A673 (cell line): ENCODE measurements at regions not wholly inside any gene's neighbourhood (a gene's known extent, or its start where the extent isn't known, plus 50 kb on each side); places are given as distances from the start of the nearest gene placed in this dataset.

Experiments
- BruUV-seq: library from RNA; stranded (reverse); fragments of 400-500 nt; replicated peaks from 2 replicates; lab custom pipeline; 2021; lab: Mats Ljungman, UMichigan
- CTCF ChIA-PET: fragments of 300-600 bp; sonication (Branson Sonifier 250); formaldehyde crosslinking; loops from one replicate; lab custom pipeline; 2022; ENCODE audit warnings: antibody characterized with exemption; lab: Charles Lee
- POLR2A ChIA-PET: fragments of 300-600 bp; sonication (Branson Sonifier 250); formaldehyde crosslinking; loops from one replicate; lab custom pipeline; 2022; ENCODE audit warnings: antibody characterized with exemption; ENCODE audit not compliant: low non-redundant PET; lab: Charles Lee
- DNase-seq: peaks from one replicate; pipeline ENCODE4 v3.0.0-alpha.2; 2015; ENCODE audit warnings: low spot score
- H3K27ac ChIP-seq: fragments of 200-600 bp; sonication (generic); 2 replicates; pipeline ENCODE4 v1.5.1; 2016; ENCODE audit warnings: mixed run types, low read depth, mild to moderate bottlenecking, mixed read lengths, antibody characterized with exemption, low read length; ENCODE audit not compliant: poor library complexity, severe bottlenecking
- H3K27me3 ChIP-seq: fragments of 200-600 bp; sonication (generic); replicated peaks from 2 replicates; pipeline ENCODE4 v1.6.1; 2017; ENCODE audit warnings: mixed run types, low read depth, mild to moderate bottlenecking, mixed read lengths, antibody characterized with exemption, low read length; ENCODE audit not compliant: insufficient read depth, poor library complexity
- H3K36me3 ChIP-seq: fragments of 200-600 bp; sonication (generic); 2 replicates; pipeline ENCODE4 v1.6.1; 2016; ENCODE audit warnings: mixed run types, mild to moderate bottlenecking, mixed read lengths, antibody characterized with exemption, low read length; ENCODE audit not compliant: insufficient read depth, poor library complexity, severe bottlenecking
- H3K4me1 ChIP-seq: fragments of 200-600 bp; sonication (generic); 2 replicates; pipeline ENCODE4 v1.6.1; 2017; ENCODE audit warnings: mixed run types, mild to moderate bottlenecking, mixed read lengths, antibody characterized with exemption, low read length; ENCODE audit not compliant: insufficient read depth, poor library complexity, severe bottlenecking
- H3K4me3 ChIP-seq: fragments of 200-600 bp; sonication (generic); 2 replicates; pipeline ENCODE4 v1.5.1; 2016; ENCODE audit warnings: low read depth, mixed run types, mild to moderate bottlenecking, mixed read lengths, low read length; ENCODE audit not compliant: poor library complexity, severe bottlenecking
- H3K9me3 ChIP-seq: fragments of 200-600 bp; sonication (generic); 2 replicates; pipeline ENCODE4 v1.6.1; 2016; ENCODE audit warnings: mixed run types, low read depth, mild to moderate bottlenecking, mixed read lengths, antibody characterized with exemption, low read length; ENCODE audit not compliant: poor library complexity, severe bottlenecking
- CTCF ChIP-seq: fragments of 300-800, 200-600 bp; sonication (generic); conservative IDR thresholded peaks from 2 replicates; pipeline ENCODE4 v1.5.1; 2017; ENCODE audit warnings: low read depth, mild to moderate bottlenecking, antibody characterized with exemption, low read length, moderate library complexity, mixed read lengths
- EZH2 ChIP-seq: fragments of 200-600 bp; sonication (generic); IDR thresholded peaks from 2 replicates; pipeline ENCODE4 v1.6.1; 2017; ENCODE audit warnings: borderline replicate concordance, low read depth, mild to moderate bottlenecking, mixed read lengths, antibody characterized with exemption, low read length; ENCODE audit not compliant: poor library complexity, severe bottlenecking
- intact Hi-C: fragments of 100-400 bp; cut with micrococcal nuclease; formaldehyde crosslinking; loops from one replicate; pipeline ENCODE4 v1.10.0; 2022; ENCODE audit not compliant: unreplicated experiment

GRCh38 chr6:14196026-14196425 lies 78.5 kb downstream of the CD83 start:
- peaks cover 6% of the 10 kb centered on the region for H3K4me1 ChIP-seq
- intact Hi-C loops: no loop called here
- ChIA-PET POLR2A (no interaction called here), CTCF (no interaction called here)
- H3K27me3 ChIP-seq: no peaks in the 10 kb centered on the region
- H3K36me3 ChIP-seq: no peaks in the 10 kb centered on the region
- H3K9me3 ChIP-seq: no peaks in the 10 kb centered on the region
- no peak overlapping the region for H3K4me3 ChIP-seq
- DNase-seq: no peak
- no peak overlapping the region for H3K27ac ChIP-seq
- TF ChIP-seq EZH2 (no peak), CTCF (no peak)
- BruUV-seq: no TSS peak

- Histone ChIP-seq H3K9me3 (no peaks in the 10 kb centered on the region), H3K36me3 (no peaks in the 10 kb centered on the region), H3K27me3 (no peaks in the 10 kb centered on the region), H3K27ac (no peak overlapping the region), H3K4me1 (peaks cover 3% of the 10 kb centered on the region), H3K4me3 (no peak overlapping the region)
- DNase-seq: no peak
- ChIA-PET CTCF (no interaction called here), POLR2A (no interaction called here)
- TF ChIP-seq EZH2 (no peak), CTCF (no peak)
- intact Hi-C loops: no loop called here
- no TSS peak for BruUV-seq
Measured at GRCh38 chr6:14197118-14197517, 79.5 kb downstream of the CD83 start.

GRCh38 chr6:14200047-14200446 lies 82.5 kb downstream of the CD83 start:
- TF ChIP-seq CTCF (no peak), EZH2 (no peak)
- H3K9me3 ChIP-seq: no peaks in the 10 kb centered on the region
- H3K4me3 ChIP-seq: no peak overlapping the region
- no TSS peak for BruUV-seq
- no peaks in the 10 kb centered on the region for H3K27me3 ChIP-seq
- no peak overlapping the region for H3K27ac ChIP-seq
- intact Hi-C loops: no loop called here
- no peak for DNase-seq
- ChIA-PET POLR2A (no interaction called here), CTCF (no interaction called here)
- no peaks in the 10 kb centered on the region for H3K4me1 ChIP-seq
- H3K36me3 ChIP-seq: no peaks in the 10 kb centered on the region
